Pulmonary artery endothelial cell (primary cell): ENCODE measurements at regions not wholly inside any gene's neighbourhood (a gene's known extent, or its start where the extent isn't known, plus 50 kb on each side); places are given as distances from the start of the nearest gene placed in this dataset.

ENCODE experiments used
- DNase-seq: peaks from one replicate; pipeline ENCODE4 v3.0.0-alpha.2; 2011; ENCODE audit warnings: low read depth, low spot score

- no peak for DNase-seq
Measured at GRCh38 chr6:78577585-78577984, 289.8 kb upstream of the IRAK1BP1 start.

GRCh38 chr6:78578430-78578829 is 288.9 kb upstream of the IRAK1BP1 start:
- DNase-seq, result no peak

- no peak for DNase-seq
Measured at GRCh38 chr6:78580923-78581322, 286.4 kb upstream of the IRAK1BP1 start.

- DNase-seq, result no peak
Measured at GRCh38 chr6:78583079-78583478, 284.3 kb upstream of the IRAK1BP1 start.

GRCh38 chr6:78589436-78589835 is 277.9 kb upstream of the IRAK1BP1 start:
- DNase-seq, result no peak

GRCh38 chr6:78593898-78594667 is 273.3 kb upstream of the IRAK1BP1 start:
- DNase-seq, result no peak

GRCh38 chr6:78594668-78595066 is 272.7 kb upstream of the IRAK1BP1 start:
- DNase-seq, result no peak

GRCh38 chr6:78597966-78598365 is 269.4 kb upstream of the IRAK1BP1 start:
- DNase-seq, result no peak

- DNase-seq, result peak; percentile 100
Measured at GRCh38 chr6:78598966-78599365, 268.4 kb upstream of the IRAK1BP1 start.

- no peak for DNase-seq
Measured at GRCh38 chr6:78599526-78599925, 267.8 kb upstream of the IRAK1BP1 start.

- peak; percentile 70 for DNase-seq
Measured at GRCh38 chr6:78605909-78606446, 261.4 kb upstream of the IRAK1BP1 start.

GRCh38 chr6:78607189-78607588 is 260.2 kb upstream of the IRAK1BP1 start:
- no peak for DNase-seq

GRCh38 chr6:78611102-78611620 is 256.2 kb upstream of the IRAK1BP1 start:
- DNase-seq, result no peak

GRCh38 chr6:78611886-78612480 is 255.4 kb upstream of the IRAK1BP1 start:
- no peak for DNase-seq

- no peak for DNase-seq
Measured at GRCh38 chr6:78614961-78615360, 252.4 kb upstream of the IRAK1BP1 start.

- DNase-seq, result no peak
Measured at GRCh38 chr6:78615430-78615904, 251.9 kb upstream of the IRAK1BP1 start.

GRCh38 chr6:78618970-78619369 is 248.4 kb upstream of the IRAK1BP1 start:
- no peak for DNase-seq

GRCh38 chr6:78623554-78623953 is 243.8 kb upstream of the IRAK1BP1 start:
- no peak for DNase-seq

GRCh38 chr6:78629154-78629721 is 238.1 kb upstream of the IRAK1BP1 start:
- no peak for DNase-seq

- no peak for DNase-seq
Measured at GRCh38 chr6:78629836-78630235, 237.5 kb upstream of the IRAK1BP1 start.

- no peak for DNase-seq
Measured at GRCh38 chr6:78631976-78632375, 235.4 kb upstream of the IRAK1BP1 start.
